ENCODE measurements at regions not wholly inside any gene's neighbourhood (a gene's known extent, or its start where the extent isn't known, plus 50 kb on each side); places are given as distances from the start of the nearest gene placed in this dataset.

GRCh38 chr10:2679646-2680045, 387.7 kb upstream of the PFKP start:
- Histone ChIP-seq H3K4me1 (ENCODE audit: control insufficient read depth, insufficient read depth, low read length) (no peaks in the 10 kb centered on the region), H3K36me3 (ENCODE audit: control insufficient read depth, insufficient read depth, low read length) (no peaks in the 10 kb centered on the region), H3K4me3 (ENCODE audit: low read depth, low read length) (no peak overlapping the region), H3K27me3 (ENCODE audit: control insufficient read depth, insufficient read depth, low read length) (no peaks in the 10 kb centered on the region), H3K9ac (ENCODE audit: low read length) (no peak overlapping the region), H3K9me3 (ENCODE audit: control insufficient read depth, insufficient read depth, low read depth, low read length) (no peaks in the 10 kb centered on the region), H3K27ac (ENCODE audit: low read depth, low read length) (no peak overlapping the region)

GRCh38 chr10:2676455-2676854, 390.9 kb upstream of the PFKP start:
- Histone ChIP-seq H3K36me3 (ENCODE audit: control insufficient read depth, insufficient read depth, low read length) (no peaks in the 10 kb centered on the region), H3K9ac (ENCODE audit: low read length) (no peak overlapping the region), H3K9me3 (ENCODE audit: control insufficient read depth, insufficient read depth, low read depth, low read length) (no peaks in the 10 kb centered on the region), H3K4me3 (ENCODE audit: low read depth, low read length) (no peak overlapping the region), H3K4me1 (ENCODE audit: control insufficient read depth, insufficient read depth, low read length) (no peaks in the 10 kb centered on the region), H3K27ac (ENCODE audit: low read depth, low read length) (no peak overlapping the region), H3K27me3 (ENCODE audit: control insufficient read depth, insufficient read depth, low read length) (no peaks in the 10 kb centered on the region)

- no peaks in the 10 kb centered on the region for H3K9me3 ChIP-seq (ENCODE audit: control insufficient read depth, insufficient read depth, low read depth, low read length)
- no peaks in the 10 kb centered on the region for H3K36me3 ChIP-seq (ENCODE audit: control insufficient read depth, insufficient read depth, low read length)
- no peak overlapping the region for H3K27ac ChIP-seq (ENCODE audit: low read depth, low read length)
- no peak overlapping the region for H3K9ac ChIP-seq (ENCODE audit: low read length)
- no peak overlapping the region for H3K4me3 ChIP-seq (ENCODE audit: low read depth, low read length)
- H3K4me1 ChIP-seq (ENCODE audit: control insufficient read depth, insufficient read depth, low read length) = no peaks in the 10 kb centered on the region; the same call in 1 of the 2 replicates
- H3K27me3 ChIP-seq (ENCODE audit: control insufficient read depth, insufficient read depth, low read length) = no peaks in the 10 kb centered on the region
Observed at GRCh38 chr10:2674451-2674850, 392.9 kb upstream of the PFKP start.

GRCh38 chr10:2670864-2671263, 396.5 kb upstream of the PFKP start:
- H3K27me3 ChIP-seq (ENCODE audit: control insufficient read depth, insufficient read depth, low read length) = no peaks in the 10 kb centered on the region
- no peak overlapping the region for H3K9ac ChIP-seq (ENCODE audit: low read length)
- no peaks in the 10 kb centered on the region for H3K9me3 ChIP-seq (ENCODE audit: control insufficient read depth, insufficient read depth, low read depth, low read length)
- no peak overlapping the region for H3K4me3 ChIP-seq (ENCODE audit: low read depth, low read length)
- no peaks in the 10 kb centered on the region for H3K36me3 ChIP-seq (ENCODE audit: control insufficient read depth, insufficient read depth, low read length)
- H3K4me1 ChIP-seq (ENCODE audit: control insufficient read depth, insufficient read depth, low read length) = no peaks in the 10 kb centered on the region; the same call in 1 of the 2 replicates
- H3K27ac ChIP-seq (ENCODE audit: low read depth, low read length) = no peak overlapping the region

- Histone ChIP-seq H3K27ac (ENCODE audit: low read depth, low read length) (no peak overlapping the region), H3K4me3 (ENCODE audit: low read depth, low read length) (no peak overlapping the region), H3K9ac (ENCODE audit: low read length) (no peak overlapping the region), H3K9me3 (ENCODE audit: control insufficient read depth, insufficient read depth, low read depth, low read length) (0 out of 2 replicates have a peak, but pooled peaks cover 3% of the 10 kb centered on the region), H3K27me3 (ENCODE audit: control insufficient read depth, insufficient read depth, low read length) (no peaks in the 10 kb centered on the region), H3K36me3 (ENCODE audit: control insufficient read depth, insufficient read depth, low read length) (no peaks in the 10 kb centered on the region), H3K4me1 (ENCODE audit: control insufficient read depth, insufficient read depth, low read length) (no peaks in the 10 kb centered on the region; the same call in 1 of the 2 replicates)
Observed at GRCh38 chr10:2665772-2666171, 401.6 kb upstream of the PFKP start.

- no peaks in the 10 kb centered on the region for H3K4me1 ChIP-seq (ENCODE audit: control insufficient read depth, insufficient read depth, low read length)
- no peak overlapping the region for H3K27ac ChIP-seq (ENCODE audit: low read depth, low read length)
- H3K27me3 ChIP-seq (ENCODE audit: control insufficient read depth, insufficient read depth, low read length) = no peaks in the 10 kb centered on the region
- no peaks in the 10 kb centered on the region for H3K36me3 ChIP-seq (ENCODE audit: control insufficient read depth, insufficient read depth, low read length)
- no peak overlapping the region for H3K9ac ChIP-seq (ENCODE audit: low read length)
- H3K9me3 ChIP-seq (ENCODE audit: control insufficient read depth, insufficient read depth, low read depth, low read length) = no peaks in the 10 kb centered on the region
- H3K4me3 ChIP-seq (ENCODE audit: low read depth, low read length) = no peak overlapping the region
Observed at GRCh38 chr10:2660276-2660675, 407.1 kb upstream of the PFKP start.

GRCh38 chr10:2659660-2660209, 407.6 kb upstream of the PFKP start:
- H3K9ac ChIP-seq (ENCODE audit: low read length) = no peak overlapping the region
- no peaks in the 10 kb centered on the region for H3K9me3 ChIP-seq (ENCODE audit: control insufficient read depth, insufficient read depth, low read depth, low read length)
- no peaks in the 10 kb centered on the region for H3K27me3 ChIP-seq (ENCODE audit: control insufficient read depth, insufficient read depth, low read length)
- H3K27ac ChIP-seq (ENCODE audit: low read depth, low read length) = no peak overlapping the region
- no peaks in the 10 kb centered on the region for H3K36me3 ChIP-seq (ENCODE audit: control insufficient read depth, insufficient read depth, low read length)
- H3K4me1 ChIP-seq (ENCODE audit: control insufficient read depth, insufficient read depth, low read length) = no peaks in the 10 kb centered on the region
- no peak overlapping the region for H3K4me3 ChIP-seq (ENCODE audit: low read depth, low read length)

GRCh38 chr10:2658780-2659179, 408.6 kb upstream of the PFKP start:
- Histone ChIP-seq H3K4me3 (ENCODE audit: low read depth, low read length) (no peak overlapping the region), H3K4me1 (ENCODE audit: control insufficient read depth, insufficient read depth, low read length) (no peaks in the 10 kb centered on the region), H3K9ac (ENCODE audit: low read length) (no peak overlapping the region), H3K27ac (ENCODE audit: low read depth, low read length) (no peak overlapping the region), H3K36me3 (ENCODE audit: control insufficient read depth, insufficient read depth, low read length) (no peaks in the 10 kb centered on the region), H3K27me3 (ENCODE audit: control insufficient read depth, insufficient read depth, low read length) (no peaks in the 10 kb centered on the region), H3K9me3 (ENCODE audit: control insufficient read depth, insufficient read depth, low read depth, low read length) (no peaks in the 10 kb centered on the region)

GRCh38 chr10:2650328-2650727, 417.0 kb upstream of the PFKP start:
- Histone ChIP-seq H3K9ac (ENCODE audit: low read length) (no peak overlapping the region), H3K4me3 (ENCODE audit: low read depth, low read length) (no peak overlapping the region), H3K36me3 (ENCODE audit: control insufficient read depth, insufficient read depth, low read length) (no peaks in the 10 kb centered on the region), H3K27me3 (ENCODE audit: control insufficient read depth, insufficient read depth, low read length) (no peaks in the 10 kb centered on the region), H3K4me1 (ENCODE audit: control insufficient read depth, insufficient read depth, low read length) (peaks cover 4% of the 10 kb centered on the region; the same call in 1 of the 2 replicates), H3K9me3 (ENCODE audit: control insufficient read depth, insufficient read depth, low read depth, low read length) (no peaks in the 10 kb centered on the region), H3K27ac (ENCODE audit: low read depth, low read length) (no peak overlapping the region)

- H3K4me3 ChIP-seq (ENCODE audit: low read depth, low read length) = no peak overlapping the region
- no peak overlapping the region for H3K27ac ChIP-seq (ENCODE audit: low read depth, low read length)
- H3K9me3 ChIP-seq (ENCODE audit: control insufficient read depth, insufficient read depth, low read depth, low read length) = no peaks in the 10 kb centered on the region
- peaks cover 3% of the 10 kb centered on the region for H3K4me1 ChIP-seq (ENCODE audit: control insufficient read depth, insufficient read depth, low read length)
- H3K27me3 ChIP-seq (ENCODE audit: control insufficient read depth, insufficient read depth, low read length) = no peaks in the 10 kb centered on the region
- no peaks in the 10 kb centered on the region for H3K36me3 ChIP-seq (ENCODE audit: control insufficient read depth, insufficient read depth, low read length)
- H3K9ac ChIP-seq (ENCODE audit: low read length) = no peak overlapping the region
Observed at GRCh38 chr10:2641028-2641427, 426.3 kb upstream of the PFKP start.

- no peak overlapping the region for H3K27ac ChIP-seq (ENCODE audit: low read depth, low read length)
- no peaks in the 10 kb centered on the region for H3K27me3 ChIP-seq (ENCODE audit: control insufficient read depth, insufficient read depth, low read length)
- H3K4me1 ChIP-seq (ENCODE audit: control insufficient read depth, insufficient read depth, low read length) = no peaks in the 10 kb centered on the region
- no peaks in the 10 kb centered on the region for H3K9me3 ChIP-seq (ENCODE audit: control insufficient read depth, insufficient read depth, low read depth, low read length)
- no peaks in the 10 kb centered on the region for H3K36me3 ChIP-seq (ENCODE audit: control insufficient read depth, insufficient read depth, low read length)
- H3K9ac ChIP-seq (ENCODE audit: low read length) = no peak overlapping the region
- H3K4me3 ChIP-seq (ENCODE audit: low read depth, low read length) = no peak overlapping the region
Observed at GRCh38 chr10:2633630-2634029, 433.7 kb upstream of the PFKP start.

Measured in HUES6 (cell line).